Thyroid gland (tissue), 4 donors: ENCODE measurements at regions not wholly inside any gene's neighbourhood (a gene's known extent, or its start where the extent isn't known, plus 50 kb on each side); places are given as distances from the start of the nearest gene placed in this dataset.

ENCODE experiments used
- DNase-seq, 2 donors: peaks; one replicate each; pipeline ENCODE4 v3.0.0-alpha.2; 2019
- H3K27ac ChIP-seq, 3 donors: fragments of 200-600 bp; sonication (generic); 1 replicate in 2 of 3; 2 replicates in 1 of 3; pipeline ENCODE4 v1.5.1; 2016 to 2019; ENCODE audit warnings: mild to moderate bottlenecking in 1 of 3, moderate library complexity in 1 of 3
- H3K27me3 ChIP-seq: fragments of 200-600 bp; sonication (generic); one replicate; pipeline ENCODE4 v1.5.1; 2019
- H3K36me3 ChIP-seq, 2 donors: fragments of 200-600 bp; sonication (generic); one replicate each; pipeline ENCODE4 v1.5.1; 2016 to 2019
- H3K4me1 ChIP-seq, 2 donors: fragments of 200-600 bp; sonication (generic); one replicate each; pipeline ENCODE4 v1.5.1; 2017 to 2019
- H3K4me3 ChIP-seq, 3 donors: fragments of 200-600 bp; sonication (generic); replicated peaks in 1 of 3; 1 replicate in 2 of 3; 2 replicates in 1 of 3; pipeline ENCODE4 v1.5.1; 2016; ENCODE audit warnings: mild to moderate bottlenecking in 1 of 3
- H3K9me3 ChIP-seq: fragments of 200-600 bp; sonication (generic); one replicate; pipeline ENCODE4 v1.5.1; 2017
- CTCF ChIP-seq, 6 experiments: fragments of 200-600 bp in 3 of 6; fragments of 450-650 bp in 3 of 6; sonication (generic) in 3 of 6; IDR thresholded peaks; one replicate each; pipeline ENCODE4 v1.5.1; 2016 to 2019; ENCODE audit warnings: antibody characterized with exemption in 6 of 6, mild to moderate bottlenecking in 2 of 6, inconsistent platforms in 1 of 6, moderate library complexity in 1 of 6
- POLR2A ChIP-seq, 2 donors: fragments of 450-650 bp; IDR thresholded peaks; one replicate each; pipeline ENCODE4 v1.6.1; 2017; ENCODE audit warnings: antibody characterized with exemption in 2 of 2, mild to moderate bottlenecking in 2 of 2, moderate library complexity in 1 of 2
- WGBS, 2 donors: methylation state at CpG; one replicate each; pipeline ENCODE4 v1.1.5; 2017; 5-methylcytosine and 5-hydroxymethylcytosine counted together
- intact Hi-C: fragments of 100-400 bp; cut with DNase I; formaldehyde crosslinking; loops from one replicate; pipeline ENCODE4 v1.15.1; 2023

GRCh38 chr1:68930101-68930500 lies 433.2 kb upstream of the DEPDC1 start:
- Histone ChIP-seq H3K27ac (no peak overlapping the region), H3K4me1 (no peaks in the 10 kb centered on the region), H3K4me3 (no peak overlapping the region), H3K9me3 (no peaks in the 10 kb centered on the region), H3K36me3 (no peaks in the 10 kb centered on the region), H3K27me3 (no peaks in the 10 kb centered on the region)
- intact Hi-C loops, result no loop called here
- 92 to 97% methylated on average over 1 of the region's 1 CpG for WGBS, 2 donors
- no peak for DNase-seq
- no peak for TF ChIP-seq POLR2A (IDR thresholded peaks at IDR 0.05)
- TF ChIP-seq CTCF (IDR thresholded peaks at IDR 0.05), result no peak

- H3K27ac ChIP-seq, result no peak overlapping the region
- TF ChIP-seq POLR2A (IDR thresholded peaks at IDR 0.05) (no peak), CTCF (IDR thresholded peaks at IDR 0.05) (no peak)
- no peaks in the 10 kb centered on the region for H3K27me3 ChIP-seq
- no peaks in the 10 kb centered on the region for H3K9me3 ChIP-seq
- H3K36me3 ChIP-seq, result no peaks in the 10 kb centered on the region
- 77 to 95% methylated on average over 3 of the region's 3 CpGs for WGBS, 2 donors
- DNase-seq, result no peak
- no peak overlapping the region for H3K4me3 ChIP-seq
- no peaks in the 10 kb centered on the region for H3K4me1 ChIP-seq
- intact Hi-C loops, result no loop called here
Measured at GRCh38 chr1:68936530-68936929, 439.6 kb upstream of the DEPDC1 start.

- H3K27me3 ChIP-seq, result no peaks in the 10 kb centered on the region
- no peaks in the 10 kb centered on the region for H3K36me3 ChIP-seq
- 84 to 92% methylated on average over 5 of the region's 5 CpGs for WGBS, 2 donors
- no peak overlapping the region for H3K4me3 ChIP-seq
- DNase-seq, result no peak
- intact Hi-C loops, result no loop called here
- H3K9me3 ChIP-seq, result no peaks in the 10 kb centered on the region
- no peak overlapping the region for H3K27ac ChIP-seq
- TF ChIP-seq POLR2A (IDR thresholded peaks at IDR 0.05) (no peak), CTCF (IDR thresholded peaks at IDR 0.05) (no peak)
- H3K4me1 ChIP-seq, result no peaks in the 10 kb centered on the region
Measured at GRCh38 chr1:68938051-68938666, 441.3 kb upstream of the DEPDC1 start.

- H3K27ac ChIP-seq, result no peak overlapping the region
- intact Hi-C loops, result no loop called here
- no peak overlapping the region for H3K4me3 ChIP-seq
- H3K27me3 ChIP-seq, result no peaks in the 10 kb centered on the region
- no peaks in the 10 kb centered on the region for H3K4me1 ChIP-seq
- no peaks in the 10 kb centered on the region for H3K9me3 ChIP-seq
- TF ChIP-seq CTCF (IDR thresholded peaks at IDR 0.05), result no peak
- TF ChIP-seq POLR2A (IDR thresholded peaks at IDR 0.05), result no peak
- no peak for DNase-seq
- 86 to 90% methylated on average over 3 of the region's 3 CpGs for WGBS, 2 donors
- no peaks in the 10 kb centered on the region for H3K36me3 ChIP-seq
Measured at GRCh38 chr1:68950036-68950435, 453.2 kb upstream of the DEPDC1 start.

- no peaks in the 10 kb centered on the region for H3K27me3 ChIP-seq
- 71 to 80% methylated on average over 1 of the region's 1 CpG for WGBS, 2 donors
- DNase-seq, result no peak
- H3K27ac ChIP-seq, result no peak overlapping the region
- intact Hi-C loops, result no loop called here
- H3K9me3 ChIP-seq, result no peaks in the 10 kb centered on the region
- no peak overlapping the region for H3K4me3 ChIP-seq
- TF ChIP-seq CTCF (IDR thresholded peaks at IDR 0.05) (no peak), POLR2A (IDR thresholded peaks at IDR 0.05) (no peak)
- no peaks in the 10 kb centered on the region for H3K36me3 ChIP-seq
- no peaks in the 10 kb centered on the region for H3K4me1 ChIP-seq
Measured at GRCh38 chr1:68953311-68953710, 456.4 kb upstream of the DEPDC1 start.
